ENCODE measurements at regions not wholly inside any gene's neighbourhood (a gene's known extent, or its start where the extent isn't known, plus 50 kb on each side); places are given as distances from the start of the nearest gene placed in this dataset.

DNA sequence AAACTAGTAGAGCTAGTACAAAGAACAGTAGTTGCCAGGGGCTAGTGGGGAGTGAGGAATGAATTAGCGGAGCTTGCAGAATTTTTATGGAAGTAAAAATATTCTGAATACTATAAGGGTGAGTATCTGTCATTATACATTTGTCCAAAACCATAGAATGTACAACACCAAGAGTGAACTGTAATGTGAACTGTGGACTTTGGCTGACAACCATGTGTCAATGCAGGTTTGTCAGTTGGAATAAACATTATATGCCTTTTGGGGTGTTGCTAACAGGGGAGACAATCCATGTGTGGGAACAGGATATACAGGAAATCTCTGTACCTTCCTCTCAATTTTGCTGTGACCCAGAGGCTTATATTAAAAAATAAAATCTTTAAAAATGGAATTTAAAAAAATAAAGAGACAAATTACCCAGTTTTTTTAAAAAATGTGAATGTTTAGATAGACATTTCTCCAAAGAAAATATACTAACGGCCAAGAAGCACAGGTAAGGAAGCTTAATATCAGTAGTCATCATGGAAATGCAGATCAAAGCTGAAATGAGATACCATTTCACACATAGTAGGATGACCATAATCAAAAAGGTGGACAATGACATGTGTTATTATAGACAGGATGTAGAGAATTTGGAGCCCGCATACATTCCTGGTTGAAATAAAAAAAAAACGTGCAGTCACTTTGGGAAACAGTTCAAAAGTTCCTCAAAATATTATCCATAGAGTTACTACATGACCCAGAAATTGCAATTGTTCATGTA is 899.8 kb downstream of the RAB28 start:
- TF ChIP-seq, protein P1, sequence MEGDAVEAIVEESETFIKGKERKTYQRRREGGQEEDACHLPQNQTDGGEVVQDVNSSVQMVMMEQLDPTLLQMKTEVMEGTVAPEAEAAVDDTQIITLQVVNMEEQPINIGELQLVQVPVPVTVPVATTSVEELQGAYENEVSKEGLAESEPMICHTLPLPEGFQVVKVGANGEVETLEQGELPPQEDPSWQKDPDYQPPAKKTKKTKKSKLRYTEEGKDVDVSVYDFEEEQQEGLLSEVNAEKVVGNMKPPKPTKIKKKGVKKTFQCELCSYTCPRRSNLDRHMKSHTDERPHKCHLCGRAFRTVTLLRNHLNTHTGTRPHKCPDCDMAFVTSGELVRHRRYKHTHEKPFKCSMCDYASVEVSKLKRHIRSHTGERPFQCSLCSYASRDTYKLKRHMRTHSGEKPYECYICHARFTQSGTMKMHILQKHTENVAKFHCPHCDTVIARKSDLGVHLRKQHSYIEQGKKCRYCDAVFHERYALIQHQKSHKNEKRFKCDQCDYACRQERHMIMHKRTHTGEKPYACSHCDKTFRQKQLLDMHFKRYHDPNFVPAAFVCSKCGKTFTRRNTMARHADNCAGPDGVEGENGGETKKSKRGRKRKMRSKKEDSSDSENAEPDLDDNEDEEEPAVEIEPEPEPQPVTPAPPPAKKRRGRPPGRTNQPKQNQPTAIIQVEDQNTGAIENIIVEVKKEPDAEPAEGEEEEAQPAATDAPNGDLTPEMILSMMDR (conservative IDR thresholded peaks at IDR 0.05; ENCODE audit: low read depth, low read length) = no peak
- no peak for TF ChIP-seq EZH2 (IDR thresholded peaks at IDR 0.05; ENCODE audit: low read length, unreplicated experiment)

Measured in PC-3 (cell line).